ENCODE measurements at regions not wholly inside any gene's neighbourhood (a gene's known extent, or its start where the extent isn't known, plus 50 kb on each side); places are given as distances from the start of the nearest gene placed in this dataset.

DNA sequence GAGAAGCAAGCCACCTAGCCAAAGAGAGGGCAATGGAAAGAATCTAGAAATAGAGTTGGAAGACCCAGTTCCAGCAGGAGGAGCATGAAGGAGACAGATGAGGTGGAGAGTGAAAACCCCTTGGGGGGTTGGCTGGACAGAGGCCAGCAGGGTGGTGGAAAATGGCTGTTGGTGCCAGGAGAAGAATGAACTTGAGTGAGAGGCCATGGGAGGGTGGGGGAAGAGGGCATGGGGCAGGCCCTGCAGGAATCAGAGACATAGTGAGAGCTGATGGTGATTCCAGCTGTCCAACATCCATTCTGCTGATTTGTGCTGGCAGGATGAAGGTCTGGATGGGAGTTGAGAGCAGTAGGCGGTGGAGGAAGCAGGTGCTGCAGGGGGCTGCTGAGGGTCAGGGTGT, 108.0 kb upstream of the TNP1 start:
- TF ChIP-seq, protein P1, sequence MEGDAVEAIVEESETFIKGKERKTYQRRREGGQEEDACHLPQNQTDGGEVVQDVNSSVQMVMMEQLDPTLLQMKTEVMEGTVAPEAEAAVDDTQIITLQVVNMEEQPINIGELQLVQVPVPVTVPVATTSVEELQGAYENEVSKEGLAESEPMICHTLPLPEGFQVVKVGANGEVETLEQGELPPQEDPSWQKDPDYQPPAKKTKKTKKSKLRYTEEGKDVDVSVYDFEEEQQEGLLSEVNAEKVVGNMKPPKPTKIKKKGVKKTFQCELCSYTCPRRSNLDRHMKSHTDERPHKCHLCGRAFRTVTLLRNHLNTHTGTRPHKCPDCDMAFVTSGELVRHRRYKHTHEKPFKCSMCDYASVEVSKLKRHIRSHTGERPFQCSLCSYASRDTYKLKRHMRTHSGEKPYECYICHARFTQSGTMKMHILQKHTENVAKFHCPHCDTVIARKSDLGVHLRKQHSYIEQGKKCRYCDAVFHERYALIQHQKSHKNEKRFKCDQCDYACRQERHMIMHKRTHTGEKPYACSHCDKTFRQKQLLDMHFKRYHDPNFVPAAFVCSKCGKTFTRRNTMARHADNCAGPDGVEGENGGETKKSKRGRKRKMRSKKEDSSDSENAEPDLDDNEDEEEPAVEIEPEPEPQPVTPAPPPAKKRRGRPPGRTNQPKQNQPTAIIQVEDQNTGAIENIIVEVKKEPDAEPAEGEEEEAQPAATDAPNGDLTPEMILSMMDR (IDR thresholded peaks at IDR 0.05): no peak
- TF ChIP-seq NRF1 (IDR thresholded peaks at IDR 0.05; ENCODE audit: low read depth, low read length) (no peak), YY1 (IDR thresholded peaks at IDR 0.05; ENCODE audit: low read depth) (no peak), MEF2A (IDR thresholded peaks at IDR 0.05; ENCODE audit: borderline replicate concordance, low read depth) (no peak), CHD2 (IDR thresholded peaks at IDR 0.05; ENCODE audit: low read length, partially characterized antibody) (no peak), SMC3 (IDR thresholded peaks at IDR 0.05; ENCODE audit: low read depth, low read length) (no peak), EP300 (IDR thresholded peaks at IDR 0.05; ENCODE audit: borderline replicate concordance in 1 of 2, low read depth in 1 of 2, low read length in 1 of 2) (no peak), FOXM1 (IDR thresholded peaks at IDR 0.05; ENCODE audit: low read depth) (no peak), RAD21 (IDR thresholded peaks at IDR 0.05; ENCODE audit: low read length) (no peak)
